ENCODE measurements at regions not wholly inside any gene's neighbourhood (a gene's known extent, or its start where the extent isn't known, plus 50 kb on each side); places are given as distances from the start of the nearest gene placed in this dataset.

- Histone ChIP-seq H3K4me2 (no peak overlapping the region), H3K27me3 (no peaks in the 10 kb centered on the region), H3K27ac (no peak overlapping the region), H2AFZ (no peak overlapping the region), H3K4me1 (ENCODE audit: insufficient read depth) (no peaks in the 10 kb centered on the region), H3K79me2 (no peaks in the 10 kb centered on the region), H3K36me3 (replicated peaks; ENCODE audit: insufficient read depth, low read depth) (no peaks in the 10 kb centered on the region), H3K4me3 (no peak overlapping the region), H4K20me1 (ENCODE audit: insufficient read depth, poor library complexity, severe bottlenecking) (no peaks in the 10 kb centered on the region), H3K9me2 (replicated peaks; ENCODE audit: insufficient read depth) (no peaks in the 10 kb centered on the region), H3K9me3 (ENCODE audit: low read depth) (no peaks in the 10 kb centered on the region)
- no peak for DNase-seq (ENCODE audit: low spot score)
- no peak for TF ChIP-seq EZH2 (IDR thresholded peaks at IDR 0.05; ENCODE audit: borderline replicate concordance)
- no peak for TF ChIP-seq EZH2phosphoT487 (IDR thresholded peaks at IDR 0.05; ENCODE audit: low read depth, severe bottlenecking, unreplicated experiment)
- TF ChIP-seq CTCF (IDR thresholded peaks at IDR 0.05; ENCODE audit: poor library complexity) = no peak
- 92% methylated on average over 5 of the region's 5 CpGs for WGBS (ENCODE audit: low lambda C conversion rate, missing lambda C conversion rate)
Observed at GRCh38 chr2:102992607-102993006, 230.8 kb downstream of the TMEM182 start.

- Histone ChIP-seq H3K4me1 (ENCODE audit: insufficient read depth) (no peaks in the 10 kb centered on the region), H3K4me2 (no peak overlapping the region), H2AFZ (no peak overlapping the region), H3K27me3 (no peaks in the 10 kb centered on the region), H3K27ac (no peak overlapping the region), H3K79me2 (no peaks in the 10 kb centered on the region), H3K9me2 (replicated peaks; ENCODE audit: insufficient read depth) (no peaks in the 10 kb centered on the region), H3K4me3 (no peak overlapping the region), H4K20me1 (ENCODE audit: insufficient read depth, poor library complexity, severe bottlenecking) (no peaks in the 10 kb centered on the region), H3K36me3 (replicated peaks; ENCODE audit: insufficient read depth, low read depth) (no peaks in the 10 kb centered on the region), H3K9me3 (ENCODE audit: low read depth) (no peaks in the 10 kb centered on the region)
- 91% methylated on average over 5 of the region's 5 CpGs for WGBS (ENCODE audit: low lambda C conversion rate, missing lambda C conversion rate)
- DNase-seq (ENCODE audit: low spot score) = no peak
- TF ChIP-seq EZH2phosphoT487 (IDR thresholded peaks at IDR 0.05; ENCODE audit: low read depth, severe bottlenecking, unreplicated experiment) (no peak), CTCF (IDR thresholded peaks at IDR 0.05; ENCODE audit: poor library complexity) (no peak), EZH2 (IDR thresholded peaks at IDR 0.05; ENCODE audit: borderline replicate concordance) (no peak)
Observed at GRCh38 chr2:102999958-103000357, 238.1 kb downstream of the TMEM182 start.

GRCh38 chr2:103002954-103003353, 241.1 kb downstream of the TMEM182 start:
- no peak for DNase-seq (ENCODE audit: low spot score)
- Histone ChIP-seq H3K36me3 (replicated peaks; ENCODE audit: insufficient read depth, low read depth) (no peaks in the 10 kb centered on the region), H3K27ac (no peak overlapping the region), H3K9me3 (ENCODE audit: low read depth) (no peaks in the 10 kb centered on the region), H3K4me3 (no peak overlapping the region), H3K4me2 (no peak overlapping the region), H3K27me3 (no peaks in the 10 kb centered on the region), H2AFZ (no peak overlapping the region), H3K4me1 (ENCODE audit: insufficient read depth) (no peaks in the 10 kb centered on the region), H3K9me2 (replicated peaks; ENCODE audit: insufficient read depth) (no peaks in the 10 kb centered on the region), H4K20me1 (ENCODE audit: insufficient read depth, poor library complexity, severe bottlenecking) (no peaks in the 10 kb centered on the region), H3K79me2 (no peaks in the 10 kb centered on the region)
- TF ChIP-seq CTCF (IDR thresholded peaks at IDR 0.05; ENCODE audit: poor library complexity) = no peak
- no peak for TF ChIP-seq EZH2 (IDR thresholded peaks at IDR 0.05; ENCODE audit: borderline replicate concordance)
- no peak for TF ChIP-seq EZH2phosphoT487 (IDR thresholded peaks at IDR 0.05; ENCODE audit: low read depth, severe bottlenecking, unreplicated experiment)
- 69% methylated on average over 4 of the region's 4 CpGs for WGBS (ENCODE audit: low lambda C conversion rate, missing lambda C conversion rate)

GRCh38 chr2:103003750-103004260, 242.0 kb downstream of the TMEM182 start:
- Histone ChIP-seq H3K27me3 (no peaks in the 10 kb centered on the region), H3K79me2 (no peaks in the 10 kb centered on the region), H3K9me2 (replicated peaks; ENCODE audit: insufficient read depth) (no peaks in the 10 kb centered on the region), H3K4me1 (ENCODE audit: insufficient read depth) (no peaks in the 10 kb centered on the region), H3K4me2 (no peak overlapping the region), H4K20me1 (ENCODE audit: insufficient read depth, poor library complexity, severe bottlenecking) (no peaks in the 10 kb centered on the region), H3K4me3 (no peak overlapping the region), H3K36me3 (replicated peaks; ENCODE audit: insufficient read depth, low read depth) (no peaks in the 10 kb centered on the region), H2AFZ (no peak overlapping the region), H3K27ac (no peak overlapping the region), H3K9me3 (ENCODE audit: low read depth) (no peaks in the 10 kb centered on the region)
- DNase-seq (ENCODE audit: low spot score) = no peak
- no peak for TF ChIP-seq CTCF (IDR thresholded peaks at IDR 0.05; ENCODE audit: poor library complexity)
- no peak for TF ChIP-seq EZH2 (IDR thresholded peaks at IDR 0.05; ENCODE audit: borderline replicate concordance)
- no peak for TF ChIP-seq EZH2phosphoT487 (IDR thresholded peaks at IDR 0.05; ENCODE audit: low read depth, severe bottlenecking, unreplicated experiment)
- 87% methylated on average over 9 of the region's 9 CpGs for WGBS (ENCODE audit: low lambda C conversion rate, missing lambda C conversion rate)
